H9 (cell line): ENCODE measurements at regions not wholly inside any gene's neighbourhood (a gene's known extent, or its start where the extent isn't known, plus 50 kb on each side); places are given as distances from the start of the nearest gene placed in this dataset.

Experiments
- DNase-seq: peaks from one replicate; pipeline ENCODE4 v3.0.0-alpha.2; 2017
- H2AFZ ChIP-seq: one replicate; pipeline ENCODE4 v1.6.1; 2013; ENCODE audit warnings: mild to moderate bottlenecking, low read length, control low read depth, moderate library complexity
- H2AK5ac ChIP-seq: 2 replicates; pipeline ENCODE4 v1.6.1; 2013; ENCODE audit warnings: low read length, control low read depth, mixed read lengths; ENCODE audit not compliant: insufficient read length
- H2BK120ac ChIP-seq: one replicate; pipeline ENCODE4 v1.6.1; 2013; ENCODE audit warnings: low read depth, mild to moderate bottlenecking, low read length, control low read depth, inconsistent platforms; ENCODE audit not compliant: poor library complexity, severe bottlenecking
- H2BK12ac ChIP-seq: 2 replicates; pipeline ENCODE4 v1.6.1; 2013; ENCODE audit warnings: low read length, control low read depth, mixed read lengths, low read depth; ENCODE audit not compliant: insufficient read length
- H2BK15ac ChIP-seq: 2 replicates; pipeline ENCODE4 v1.6.1; 2013; ENCODE audit warnings: low read depth, low read length, control low read depth
- H2BK20ac ChIP-seq: one replicate; pipeline ENCODE4 v1.6.1; 2013; ENCODE audit warnings: low read depth, mild to moderate bottlenecking, low read length, control low read depth, inconsistent platforms; ENCODE audit not compliant: poor library complexity, severe bottlenecking
- H2BK5ac ChIP-seq: 2 replicates; pipeline ENCODE4 v1.6.1; 2013; ENCODE audit warnings: low read length, control low read depth, mixed read lengths; ENCODE audit not compliant: insufficient read length
- H3K14ac ChIP-seq: 2 replicates; pipeline ENCODE4 v1.6.1; 2013; ENCODE audit warnings: low read length, control low read depth; ENCODE audit not compliant: insufficient read depth
- H3K18ac ChIP-seq: 2 replicates; pipeline ENCODE4 v1.6.1; 2013; ENCODE audit warnings: low read depth, mild to moderate bottlenecking, mixed read lengths, low read length, control low read depth; ENCODE audit not compliant: insufficient read length
- H3K23ac ChIP-seq: 2 replicates; pipeline ENCODE4 v1.6.1; 2013; ENCODE audit warnings: low read length, control low read depth, mixed read lengths, low read depth; ENCODE audit not compliant: insufficient read length
- H3K23me2 ChIP-seq: 2 replicates; pipeline ENCODE4 v1.6.1; 2013; ENCODE audit warnings: low read depth, mild to moderate bottlenecking, mixed read lengths, low read length, control low read depth; ENCODE audit not compliant: insufficient read length, poor library complexity, severe bottlenecking
- H3K27ac ChIP-seq: 2 replicates; pipeline ENCODE4 v1.5.1; 2013; ENCODE audit warnings: low read length, control low read depth, mixed read lengths, low read depth; ENCODE audit not compliant: insufficient read length
- H3K27me3 ChIP-seq: 2 replicates; pipeline ENCODE4 v1.6.1; 2013; ENCODE audit warnings: low read length, control low read depth, inconsistent platforms; ENCODE audit not compliant: insufficient read depth
- H3K4ac ChIP-seq: 2 replicates; pipeline ENCODE4 v1.6.1; 2013; ENCODE audit warnings: low read depth, mild to moderate bottlenecking, control low read depth, inconsistent platforms, low read length, moderate library complexity
- H3K4me1 ChIP-seq: 2 replicates; pipeline ENCODE4 v1.6.1; 2013; ENCODE audit warnings: low read length, control low read depth, inconsistent platforms; ENCODE audit not compliant: insufficient read depth
- H3K4me2 ChIP-seq: 2 replicates; pipeline ENCODE4 v1.6.1; 2013; ENCODE audit warnings: low read length, control low read depth, mixed read lengths; ENCODE audit not compliant: insufficient read length, insufficient read depth
- H3K56ac ChIP-seq: 2 replicates; pipeline ENCODE4 v1.6.1; 2013; ENCODE audit warnings: low read depth, mild to moderate bottlenecking, mixed read lengths, low read length, control low read depth; ENCODE audit not compliant: insufficient read length
- H3K79me1 ChIP-seq: 2 replicates; pipeline ENCODE4 v1.6.1; 2013; ENCODE audit warnings: low read depth, mild to moderate bottlenecking, moderate library complexity, low read length, control low read depth, inconsistent platforms; ENCODE audit not compliant: insufficient read depth, poor library complexity, severe bottlenecking
- H3K79me2 ChIP-seq: 2 replicates; pipeline ENCODE4 v1.6.1; 2013; ENCODE audit warnings: low read length, control low read depth, inconsistent platforms; ENCODE audit not compliant: insufficient read depth
- H3K9ac ChIP-seq: 2 replicates; pipeline ENCODE4 v1.6.1; 2013; ENCODE audit warnings: low read length, control low read depth, mixed read lengths; ENCODE audit not compliant: insufficient read length; ENCODE audit errors: extremely low read depth
- H3K9me3 ChIP-seq: one replicate; pipeline ENCODE4 v1.6.1; 2013; ENCODE audit warnings: low read depth, low read length, inconsistent platforms; ENCODE audit not compliant: control insufficient read depth
- H3T11ph ChIP-seq: one replicate; pipeline ENCODE4 v1.6.1; 2013; ENCODE audit warnings: mild to moderate bottlenecking, low read length, control low read depth, inconsistent platforms
- H4K20me1 ChIP-seq: one replicate; pipeline ENCODE4 v1.6.1; 2013; ENCODE audit not compliant: control insufficient read depth, insufficient read length, insufficient read depth
- H4K5ac ChIP-seq: 2 replicates; pipeline ENCODE4 v1.6.1; 2013; ENCODE audit warnings: low read depth, mild to moderate bottlenecking, mixed read lengths, low read length, control low read depth; ENCODE audit not compliant: insufficient read length
- H4K8ac ChIP-seq: replicated peaks from 2 replicates; pipeline ENCODE4 v1.6.1; 2013; ENCODE audit warnings: low read length, control low read depth, mixed read lengths, low read depth; ENCODE audit not compliant: insufficient read length
- H4K91ac ChIP-seq: 2 replicates; pipeline ENCODE4 v1.6.1; 2013; ENCODE audit warnings: low read depth, mild to moderate bottlenecking, moderate library complexity, mixed read lengths, low read length, control low read depth; ENCODE audit not compliant: insufficient read length
- H3K27ac Mint-ChIP-seq, 3 experiments: 2 replicates in 2 of 3; 3 replicates in 1 of 3; pipeline ENCODE4 v1.8.0; 2020 to 2021; ENCODE audit warnings: mixed read lengths in 3 of 3, mild to moderate bottlenecking in 1 of 3, moderate library complexity in 1 of 3
- H3K27me3 Mint-ChIP-seq: 2 replicates; pipeline ENCODE4 v1.8.0; 2021; ENCODE audit warnings: low read depth, mild to moderate bottlenecking, moderate library complexity, mixed read lengths
- H3K36me3 Mint-ChIP-seq, 3 experiments: 2 replicates in 2 of 3; 3 replicates in 1 of 3; pipeline ENCODE4 v1.8.0; 2020 to 2021; ENCODE audit warnings: low read depth in 3 of 3, mixed read lengths in 3 of 3; ENCODE audit not compliant: insufficient read depth in 1 of 3
- H3K4me1 Mint-ChIP-seq, 2 experiments: 2 replicates each; pipeline ENCODE4 v1.8.0; 2020; ENCODE audit warnings: mixed read lengths in 2 of 2
- H3K4me3 Mint-ChIP-seq, 2 experiments: 2 replicates in 1 of 2; 3 replicates in 1 of 2; pipeline ENCODE4 v1.8.0; 2020 to 2021; ENCODE audit warnings: mild to moderate bottlenecking in 2 of 2, mixed read lengths in 2 of 2, moderate library complexity in 1 of 2
- H3K9me3 Mint-ChIP-seq, 2 experiments: 2 replicates in 1 of 2; 3 replicates in 1 of 2; pipeline ENCODE4 v1.8.0; 2020; ENCODE audit warnings: mild to moderate bottlenecking in 2 of 2, mixed read lengths in 2 of 2, moderate library complexity in 1 of 2
- WGBS: extraction: QIAGEN DNeasy Blood & Tissue Kit; methylation state at CpG from one replicate; pipeline ENCODE4 v1.1.7; 2013; ENCODE audit warnings: missing lambda C conversion rate, low lambda C conversion rate, mixed read lengths; ENCODE audit not compliant: insufficient read length; ENCODE audit errors: extremely low coverage; 5-methylcytosine and 5-hydroxymethylcytosine counted together
- TF ChIP-seq, protein P1 (sequence below): fragments of 200-600 bp; sonication (generic); conservative IDR thresholded peaks from 3 replicates; pipeline ENCODE4 v1.8.0; 2021; ENCODE audit warnings: antibody characterized with exemption, mild to moderate bottlenecking

DNA sequence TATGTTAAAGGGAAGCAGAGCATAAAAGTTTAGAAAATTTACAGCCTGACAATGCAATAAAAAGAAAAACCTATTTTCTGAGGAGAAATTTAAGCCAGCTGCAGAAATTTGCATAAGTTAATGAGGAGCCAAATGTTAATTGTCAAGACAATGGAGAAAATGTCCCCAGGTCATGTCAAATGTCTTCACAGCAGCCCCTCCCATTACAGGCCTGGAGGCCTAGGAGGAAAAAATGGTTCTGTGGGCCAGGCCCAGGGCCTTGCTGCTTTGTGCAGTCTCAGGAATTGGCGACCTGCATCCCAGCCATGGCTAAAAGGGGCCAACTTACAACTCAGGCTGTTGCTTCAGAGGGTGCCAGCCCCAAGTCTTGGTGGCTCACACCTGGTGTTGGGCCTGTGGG is 275.4 kb upstream of the RPS6KA3 start:
- Histone ChIP-seq H3K18ac (no peak overlapping the region), H3K23ac (no peak overlapping the region), H3K14ac (no peak overlapping the region), H3K9me3 (peaks cover 26% of the 10 kb centered on the region), H4K20me1 (no peaks in the 10 kb centered on the region), H3K56ac (no peak overlapping the region), H2BK120ac (no peak overlapping the region), H3K4me1 (no peaks in the 10 kb centered on the region), H3K27ac (no peak overlapping the region), H2BK20ac (no peak overlapping the region), H4K8ac (no peak overlapping the region), H2BK15ac (no peak overlapping the region), H3K79me2 (no peaks in the 10 kb centered on the region), H2AFZ (no peak overlapping the region), H3K27me3 (no peaks in the 10 kb centered on the region), H3K79me1 (no peaks in the 10 kb centered on the region), H3K4ac (no peak overlapping the region), H2BK5ac (no peak overlapping the region), H4K91ac (no peak overlapping the region), H3K23me2 (no peaks in the 10 kb centered on the region), H3K9ac (no peak overlapping the region), H4K5ac (no peak overlapping the region), H2AK5ac (no peak overlapping the region), H3K4me2 (no peak overlapping the region), H3T11ph (no peak overlapping the region), H2BK12ac (no peak overlapping the region)
- Mint-ChIP-seq H3K36me3 (peaks cover 25 to 50% (median 43%) of the 10 kb centered on the region in 3 experiments), H3K9me3 (peaks cover 63 to 75% of the 10 kb centered on the region in 2 experiments), H3K27ac (no peak overlapping the region), H3K27me3 (no peaks in the 10 kb centered on the region; the same call in 1 of the 2 replicates), H3K4me1 (no peaks in the 10 kb centered on the region), H3K4me3 (no peak overlapping the region)
- no peak for DNase-seq
- WGBS, result no CpG with 5 or more reads among the region's 1 CpG
- TF ChIP-seq, protein P1, sequence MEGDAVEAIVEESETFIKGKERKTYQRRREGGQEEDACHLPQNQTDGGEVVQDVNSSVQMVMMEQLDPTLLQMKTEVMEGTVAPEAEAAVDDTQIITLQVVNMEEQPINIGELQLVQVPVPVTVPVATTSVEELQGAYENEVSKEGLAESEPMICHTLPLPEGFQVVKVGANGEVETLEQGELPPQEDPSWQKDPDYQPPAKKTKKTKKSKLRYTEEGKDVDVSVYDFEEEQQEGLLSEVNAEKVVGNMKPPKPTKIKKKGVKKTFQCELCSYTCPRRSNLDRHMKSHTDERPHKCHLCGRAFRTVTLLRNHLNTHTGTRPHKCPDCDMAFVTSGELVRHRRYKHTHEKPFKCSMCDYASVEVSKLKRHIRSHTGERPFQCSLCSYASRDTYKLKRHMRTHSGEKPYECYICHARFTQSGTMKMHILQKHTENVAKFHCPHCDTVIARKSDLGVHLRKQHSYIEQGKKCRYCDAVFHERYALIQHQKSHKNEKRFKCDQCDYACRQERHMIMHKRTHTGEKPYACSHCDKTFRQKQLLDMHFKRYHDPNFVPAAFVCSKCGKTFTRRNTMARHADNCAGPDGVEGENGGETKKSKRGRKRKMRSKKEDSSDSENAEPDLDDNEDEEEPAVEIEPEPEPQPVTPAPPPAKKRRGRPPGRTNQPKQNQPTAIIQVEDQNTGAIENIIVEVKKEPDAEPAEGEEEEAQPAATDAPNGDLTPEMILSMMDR, result no peak
